ENCODE measurements at regions not wholly inside any gene's neighbourhood (a gene's known extent, or its start where the extent isn't known, plus 50 kb on each side); places are given as distances from the start of the nearest gene placed in this dataset.

GRCh38 chr2:4122726-4123125, 419.4 kb downstream of the DCDC2C start:
- Histone ChIP-seq H3K4me1 (no peaks in the 10 kb centered on the region), H3K27ac (no peak overlapping the region), H3K9me3 (peaks cover 78% of the 10 kb centered on the region), H3K4me2 (no peak overlapping the region), H3K4me3 (no peak overlapping the region), H3K36me3 (0 out of 2 replicates have a peak, but pooled peaks cover 4% of the 10 kb centered on the region), H3K9ac (no peak overlapping the region), H4K20me1 (no peaks in the 10 kb centered on the region), H3K27me3 (no peaks in the 10 kb centered on the region)
- no peak for TF ChIP-seq Cebpa-rat (IDR thresholded peaks at IDR 0.05)

GRCh38 chr2:4130651-4131050, 427.3 kb downstream of the DCDC2C start:
- Histone ChIP-seq H3K36me3 (peaks cover 28% of the 10 kb centered on the region), H3K4me2 (no peak overlapping the region), H4K20me1 (no peaks in the 10 kb centered on the region), H3K4me1 (peaks cover 28% of the 10 kb centered on the region), H3K27me3 (no peaks in the 10 kb centered on the region), H3K9me3 (peaks cover 79% of the 10 kb centered on the region), H3K4me3 (no peak overlapping the region; the same call in 1 of the 2 replicates), H3K9ac (no peak overlapping the region), H3K27ac (no peak overlapping the region)
- no peak for TF ChIP-seq Cebpa-rat (IDR thresholded peaks at IDR 0.05)

- Histone ChIP-seq H3K36me3 (peaks cover 28% of the 10 kb centered on the region), H3K27ac (peak overlapping the region; percentile 94), H3K4me3 (peak overlapping the region; percentile 68), H3K4me1 (peaks cover 37% of the 10 kb centered on the region), H3K9me3 (peaks cover 43% of the 10 kb centered on the region), H4K20me1 (no peaks in the 10 kb centered on the region), H3K9ac (peak overlapping the region; percentile 79), H3K27me3 (no peaks in the 10 kb centered on the region), H3K4me2 (peak overlapping the region; percentile 93)
- no peak for TF ChIP-seq Cebpa-rat (IDR thresholded peaks at IDR 0.05)
These were observed 431.5 kb downstream of the DCDC2C start for GRCh38 chr2:4134551-4135550.

DNA sequence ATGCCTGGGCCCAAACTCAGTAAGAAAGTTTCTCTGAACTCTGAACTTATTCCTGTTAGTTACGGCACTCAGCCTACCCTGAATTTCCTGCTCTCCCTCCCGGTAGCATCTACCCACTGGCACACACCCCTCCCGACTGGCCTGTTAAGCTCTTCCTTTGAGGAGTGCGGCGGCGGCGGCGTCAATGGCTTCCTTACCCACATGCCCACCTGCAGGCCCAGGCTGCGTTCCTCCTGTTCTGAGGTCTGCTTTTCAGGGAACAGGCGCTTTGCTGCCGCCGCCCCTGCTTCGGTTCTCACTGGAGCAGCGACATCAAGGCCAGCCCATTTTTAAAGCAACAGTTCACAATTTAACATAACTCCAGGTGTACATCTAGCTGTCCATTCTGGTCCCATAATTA, 432.4 kb downstream of the DCDC2C start:
- no peaks in the 10 kb centered on the region for H4K20me1 ChIP-seq
- peak overlapping the region; percentile 94 for H3K27ac ChIP-seq
- H3K9ac ChIP-seq = peak overlapping the region; percentile 79
- TF ChIP-seq Cebpa-rat (IDR thresholded peaks at IDR 0.05) = no peak
- peaks cover 37% of the 10 kb centered on the region for H3K4me1 ChIP-seq
- H3K27me3 ChIP-seq = no peaks in the 10 kb centered on the region
- peaks cover 28% of the 10 kb centered on the region for H3K36me3 ChIP-seq
- peak overlapping the region; percentile 68 for H3K4me3 ChIP-seq
- peaks cover 33% of the 10 kb centered on the region for H3K9me3 ChIP-seq
- peak overlapping the region; percentile 93 for H3K4me2 ChIP-seq

- no peak overlapping the region for H3K4me2 ChIP-seq
- H4K20me1 ChIP-seq = no peaks in the 10 kb centered on the region
- H3K27me3 ChIP-seq = no peaks in the 10 kb centered on the region
- H3K9ac ChIP-seq = no peak overlapping the region
- H3K4me3 ChIP-seq = no peak overlapping the region
- H3K9me3 ChIP-seq = no peaks in the 10 kb centered on the region; the same call in 1 of the 2 replicates
- no peaks in the 10 kb centered on the region for H3K36me3 ChIP-seq
- peaks cover 21% of the 10 kb centered on the region for H3K4me1 ChIP-seq
- no peak overlapping the region for H3K27ac ChIP-seq
- no peak for TF ChIP-seq Cebpa-rat (IDR thresholded peaks at IDR 0.05)
These were observed 435.9 kb downstream of the DCDC2C start for GRCh38 chr2:4139316-4139715.

- Histone ChIP-seq H3K36me3 (no peaks in the 10 kb centered on the region), H3K4me1 (peaks cover 18% of the 10 kb centered on the region), H3K4me2 (no peak overlapping the region), H3K9me3 (no peaks in the 10 kb centered on the region), H3K27me3 (no peaks in the 10 kb centered on the region), H3K27ac (no peak overlapping the region), H4K20me1 (no peaks in the 10 kb centered on the region), H3K9ac (no peak overlapping the region), H3K4me3 (no peak overlapping the region)
- TF ChIP-seq Cebpa-rat (IDR thresholded peaks at IDR 0.05) = no peak
These were observed 436.4 kb downstream of the DCDC2C start for GRCh38 chr2:4139731-4140130.

GRCh38 chr2:4140281-4140970, 437.1 kb downstream of the DCDC2C start:
- TF ChIP-seq Cebpa-rat (IDR thresholded peaks at IDR 0.05) = no peak
- Histone ChIP-seq H3K27ac (no peak overlapping the region), H4K20me1 (no peaks in the 10 kb centered on the region), H3K4me1 (peaks cover 11% of the 10 kb centered on the region), H3K27me3 (no peaks in the 10 kb centered on the region), H3K9ac (no peak overlapping the region), H3K4me2 (no peak overlapping the region), H3K4me3 (no peak overlapping the region), H3K9me3 (no peaks in the 10 kb centered on the region), H3K36me3 (no peaks in the 10 kb centered on the region)

- no peaks in the 10 kb centered on the region for H4K20me1 ChIP-seq
- H3K27ac ChIP-seq = no peak overlapping the region
- H3K4me2 ChIP-seq = no peak overlapping the region
- H3K27me3 ChIP-seq = no peaks in the 10 kb centered on the region
- TF ChIP-seq Cebpa-rat (IDR thresholded peaks at IDR 0.05) = no peak
- H3K9ac ChIP-seq = no peak overlapping the region
- H3K4me1 ChIP-seq = no peaks in the 10 kb centered on the region; the same call in 1 of the 2 replicates
- H3K9me3 ChIP-seq = peaks cover 5% of the 10 kb centered on the region; the same call in 1 of the 2 replicates
- H3K4me3 ChIP-seq = no peak overlapping the region
- H3K36me3 ChIP-seq = no peaks in the 10 kb centered on the region
These were observed 441.4 kb downstream of the DCDC2C start for GRCh38 chr2:4144731-4145130.

DNA sequence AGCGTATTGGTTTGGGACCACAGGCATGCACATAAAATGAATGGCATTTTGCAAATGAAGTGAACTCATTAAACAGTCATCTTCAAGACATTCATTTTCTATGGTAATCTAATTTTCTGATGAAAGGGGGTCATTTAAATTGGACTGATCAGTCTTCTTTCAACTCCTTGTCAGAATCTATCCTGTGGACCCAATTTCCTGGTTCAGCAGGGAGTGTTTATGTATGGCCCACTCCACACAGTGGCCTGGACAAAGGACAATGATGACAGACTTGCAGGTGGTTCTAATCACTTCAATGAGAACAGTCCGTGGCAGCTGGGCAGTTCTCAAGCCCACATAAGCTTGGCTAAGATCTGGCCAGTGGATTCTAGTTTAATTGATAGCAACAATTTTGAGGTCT, 448.1 kb downstream of the DCDC2C start:
- no peaks in the 10 kb centered on the region for H3K27me3 ChIP-seq
- H4K20me1 ChIP-seq = no peaks in the 10 kb centered on the region
- H3K4me3 ChIP-seq = no peak overlapping the region
- H3K36me3 ChIP-seq = no peaks in the 10 kb centered on the region
- no peak for TF ChIP-seq Cebpa-rat (IDR thresholded peaks at IDR 0.05)
- H3K4me1 ChIP-seq = no peaks in the 10 kb centered on the region
- no peak overlapping the region for H3K27ac ChIP-seq
- no peak overlapping the region for H3K4me2 ChIP-seq
- H3K9ac ChIP-seq = no peak overlapping the region
- H3K9me3 ChIP-seq = peaks cover 5% of the 10 kb centered on the region; the same call in 1 of the 2 replicates

DNA sequence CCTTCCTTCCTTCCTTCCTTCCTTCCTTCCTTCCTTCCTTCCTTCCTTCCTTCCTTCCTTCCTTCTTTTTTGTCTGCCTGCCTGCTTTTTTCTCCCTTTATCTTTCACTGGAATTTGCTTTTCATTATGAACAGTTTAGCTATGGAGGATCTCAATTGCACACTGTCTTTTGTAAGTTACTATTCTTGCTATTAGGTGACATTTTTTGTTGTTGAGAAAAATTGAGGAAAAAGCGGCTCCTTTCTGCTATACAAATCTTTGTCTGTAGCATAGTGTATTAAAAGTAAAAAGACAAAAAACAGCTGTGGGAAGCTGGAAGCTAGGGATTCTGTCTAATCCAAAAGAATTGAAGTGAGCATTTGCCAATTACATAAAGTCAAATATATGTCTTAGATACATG, 448.7 kb downstream of the DCDC2C start:
- no peaks in the 10 kb centered on the region for H4K20me1 ChIP-seq
- no peak overlapping the region for H3K4me2 ChIP-seq
- no peak overlapping the region for H3K27ac ChIP-seq
- H3K36me3 ChIP-seq = no peaks in the 10 kb centered on the region
- peaks cover 8% of the 10 kb centered on the region; the same call in 1 of the 2 replicates for H3K9me3 ChIP-seq
- H3K4me3 ChIP-seq = no peak overlapping the region
- H3K9ac ChIP-seq = no peak overlapping the region
- H3K27me3 ChIP-seq = no peaks in the 10 kb centered on the region
- no peaks in the 10 kb centered on the region for H3K4me1 ChIP-seq
- no peak for TF ChIP-seq Cebpa-rat (IDR thresholded peaks at IDR 0.05)
